Right forelimb (tissue), 1 donor: ENCODE measurements at regions not wholly inside any gene's neighbourhood (a gene's known extent, or its start where the extent isn't known, plus 50 kb on each side); places are given as distances from the start of the nearest gene placed in this dataset.

ENCODE experiments used
- DNase-seq: peaks from one replicate; pipeline ENCODE4 v3.0.0-alpha.2; 2018

DNA sequence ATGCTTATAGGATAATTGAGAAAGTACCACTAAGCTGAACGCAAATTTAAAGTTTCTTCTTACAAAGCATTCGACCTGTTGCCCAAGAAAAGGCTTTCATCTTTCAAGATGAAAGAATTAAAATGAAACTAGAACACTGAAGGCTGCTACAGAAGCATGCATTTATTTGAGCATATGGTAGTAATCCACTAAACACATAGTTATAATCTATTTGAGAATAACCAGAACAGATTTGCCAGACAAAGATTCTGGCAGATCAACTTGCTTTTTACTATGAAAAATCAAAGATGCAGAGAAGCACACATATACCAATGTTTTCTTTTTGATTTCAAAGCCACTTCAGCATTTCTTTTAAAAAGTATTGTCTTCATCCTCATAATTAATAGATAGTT is 412.2 kb downstream of the UTRN start:
- no peak for DNase-seq

DNA sequence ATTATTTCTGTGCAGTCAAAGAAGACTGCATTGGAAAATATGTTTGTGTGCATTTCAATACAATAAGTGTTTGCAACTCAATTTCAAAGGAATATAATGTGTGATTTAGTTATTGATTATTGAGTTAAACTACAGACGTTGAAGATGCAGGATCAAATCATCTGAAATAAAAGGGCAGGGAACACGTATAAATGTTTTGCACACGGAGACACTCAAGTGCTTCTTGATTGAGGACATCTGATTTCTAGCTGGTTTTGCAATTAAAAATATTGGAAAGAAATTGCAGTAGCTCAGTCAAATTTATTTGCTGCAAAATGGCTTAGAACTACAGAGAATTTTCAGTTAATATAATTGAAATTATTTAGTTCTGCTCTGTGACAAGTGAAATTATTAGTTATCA is 412.7 kb downstream of the UTRN start:
- no peak for DNase-seq

- DNase-seq: no peak
Measured at GRCh38 chr6:144702781-144703180, 417.6 kb downstream of the UTRN start.

- DNase-seq: no peak
Measured at GRCh38 chr6:144710207-144710606, 425.1 kb downstream of the UTRN start.

DNA sequence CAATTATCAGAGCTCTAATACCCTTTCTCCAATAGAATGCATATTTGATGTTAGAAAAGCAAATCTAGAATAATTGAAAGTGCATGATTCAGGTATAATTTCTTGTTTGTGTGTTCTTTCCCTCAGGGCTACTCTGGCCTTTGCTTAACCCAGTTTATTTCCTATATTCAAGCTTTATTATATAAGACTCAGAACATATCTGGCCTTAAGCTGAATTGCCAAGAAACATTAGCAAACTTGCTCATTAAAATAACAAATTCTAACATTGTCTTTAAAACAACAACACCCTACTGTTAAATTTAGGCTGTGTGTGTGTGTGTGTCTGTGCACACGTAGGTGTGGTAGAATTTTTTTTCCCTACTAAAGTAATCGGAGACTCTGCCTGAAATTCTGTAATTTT is 426.5 kb downstream of the UTRN start:
- no peak for DNase-seq

GRCh38 chr6:144712541-144712940 is 427.4 kb downstream of the UTRN start:
- DNase-seq: no peak

DNA sequence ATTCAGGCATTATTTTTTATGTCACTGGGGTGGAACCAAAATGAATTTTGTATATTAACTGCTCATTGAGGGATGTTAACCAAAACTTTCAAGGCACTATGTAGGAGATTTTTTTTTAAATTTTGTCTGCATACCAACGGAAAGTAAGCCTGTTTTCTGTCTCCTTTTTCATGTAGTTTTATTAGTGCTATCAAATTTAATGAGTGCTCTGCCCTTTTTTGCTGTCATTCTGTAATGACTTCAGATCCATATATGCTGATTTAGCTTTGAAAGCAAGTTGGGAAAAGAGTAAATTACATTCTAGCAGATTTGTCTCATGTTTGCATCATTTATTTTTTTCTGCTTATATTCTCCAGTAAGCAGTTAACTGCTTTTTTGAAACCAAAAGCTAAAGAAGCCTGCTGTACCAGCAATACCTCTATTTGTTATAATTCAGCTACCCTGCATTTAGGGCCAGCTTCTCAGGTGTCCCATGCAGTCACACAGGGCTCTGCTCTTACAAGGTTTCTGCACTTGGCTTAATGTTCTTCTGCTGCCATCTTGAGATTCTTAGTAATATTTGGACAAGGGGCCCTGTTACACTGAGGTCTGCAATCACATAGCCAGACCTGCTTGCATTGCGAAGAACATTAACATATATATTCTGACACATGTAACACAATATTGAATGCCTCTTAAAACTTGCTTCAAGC is 429.0 kb downstream of the UTRN start:
- no peak for DNase-seq

DNA sequence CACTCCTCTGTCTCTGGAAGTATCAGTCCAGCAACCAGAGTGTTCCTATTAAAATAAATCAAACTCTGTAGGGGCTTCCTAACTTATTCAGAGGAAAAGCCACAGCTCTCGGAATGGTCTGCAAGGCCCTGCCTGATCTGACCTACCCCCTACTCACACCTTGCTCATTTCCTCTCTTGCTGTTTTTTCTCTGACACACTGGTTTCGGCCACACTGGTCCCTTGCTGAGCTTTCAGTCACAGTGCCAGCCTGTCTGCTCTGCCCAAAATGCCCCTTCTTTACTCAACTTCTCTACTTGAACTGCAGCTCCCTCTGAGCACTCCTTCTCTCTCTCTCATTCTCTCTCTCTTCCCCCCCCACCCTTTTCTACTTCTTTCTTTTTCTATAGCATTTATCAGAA is 430.2 kb downstream of the UTRN start:
- DNase-seq: no peak

- no peak for DNase-seq
Measured at GRCh38 chr6:144718431-144718830, 433.3 kb downstream of the UTRN start.

GRCh38 chr6:144721232-144721631 is 436.1 kb downstream of the UTRN start:
- no peak for DNase-seq

GRCh38 chr6:144722154-144722737 is 437.1 kb downstream of the UTRN start:
- DNase-seq: no peak

GRCh38 chr6:144722925-144723324 is 437.8 kb downstream of the UTRN start:
- no peak for DNase-seq

- DNase-seq: no peak
Measured at GRCh38 chr6:144723431-144723830, 438.3 kb downstream of the UTRN start.

GRCh38 chr6:144724818-144725217 is 439.7 kb downstream of the UTRN start:
- DNase-seq: no peak

DNA sequence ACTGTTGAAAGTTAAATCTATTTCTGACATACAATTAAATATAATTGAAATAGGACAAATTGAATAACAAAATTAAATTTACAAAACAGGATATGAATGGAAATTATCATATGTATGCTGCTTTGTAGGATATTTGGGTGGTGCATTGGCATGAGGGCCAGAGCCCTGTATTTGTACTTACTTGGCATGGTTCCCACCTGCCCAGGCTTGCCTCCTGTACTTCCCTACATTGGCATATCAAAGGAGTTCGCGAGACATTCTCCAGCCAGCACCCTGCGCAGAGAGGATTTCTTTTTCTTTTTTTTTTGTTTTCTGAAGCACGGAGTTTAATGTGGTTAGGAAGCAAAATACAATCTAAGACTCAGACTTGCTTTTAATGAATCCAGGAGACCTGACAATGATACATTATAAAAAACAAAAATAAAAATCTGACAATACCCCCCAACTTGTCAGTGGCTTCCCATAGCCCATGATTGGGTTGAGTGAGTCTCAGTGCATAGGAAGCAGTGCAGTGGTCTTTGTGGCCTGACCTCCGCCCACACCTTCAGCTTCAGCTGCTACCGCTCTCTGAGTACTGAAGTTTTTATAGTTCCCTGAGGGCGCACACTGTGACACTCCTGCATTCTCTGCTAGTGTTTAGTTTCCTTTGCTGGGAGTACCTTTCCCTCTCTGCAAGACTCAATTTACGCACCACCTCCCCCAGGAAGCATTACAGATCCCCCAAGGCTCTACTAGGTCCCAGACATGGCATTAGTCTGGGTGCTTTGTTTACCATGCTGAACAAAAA is 440.8 kb downstream of the UTRN start:
- DNase-seq: no peak

- no peak for DNase-seq
Measured at GRCh38 chr6:144728804-144729203, 443.7 kb downstream of the UTRN start.

- no peak for DNase-seq
Measured at GRCh38 chr6:144729502-144729901, 444.4 kb downstream of the UTRN start.

DNA sequence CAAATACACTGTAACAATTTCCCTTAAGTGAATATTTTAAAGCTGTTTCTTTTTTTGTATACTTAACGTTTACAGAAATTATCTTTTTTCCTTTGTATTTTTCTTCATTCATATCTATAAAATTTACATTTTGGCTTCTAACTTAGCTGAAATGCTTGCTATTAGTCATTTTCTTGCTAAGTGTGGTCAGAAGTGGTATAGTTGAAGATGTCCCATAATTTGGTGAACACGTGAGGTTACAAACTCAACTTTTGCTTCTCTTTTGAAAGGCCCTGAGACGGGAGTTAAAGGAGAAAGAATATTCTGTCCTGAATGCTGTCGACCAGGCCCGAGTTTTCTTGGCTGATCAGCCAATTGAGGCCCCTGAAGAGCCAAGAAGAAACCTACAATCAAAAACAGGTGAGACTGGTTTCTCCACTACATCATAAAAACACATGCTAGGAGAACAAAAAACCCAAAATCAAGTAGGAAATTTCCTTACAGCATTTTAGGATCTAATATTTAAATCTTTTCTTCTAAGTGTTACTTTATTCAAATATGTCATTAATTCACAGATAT is 445.0 kb downstream of the UTRN start:
- DNase-seq: no peak

DNA sequence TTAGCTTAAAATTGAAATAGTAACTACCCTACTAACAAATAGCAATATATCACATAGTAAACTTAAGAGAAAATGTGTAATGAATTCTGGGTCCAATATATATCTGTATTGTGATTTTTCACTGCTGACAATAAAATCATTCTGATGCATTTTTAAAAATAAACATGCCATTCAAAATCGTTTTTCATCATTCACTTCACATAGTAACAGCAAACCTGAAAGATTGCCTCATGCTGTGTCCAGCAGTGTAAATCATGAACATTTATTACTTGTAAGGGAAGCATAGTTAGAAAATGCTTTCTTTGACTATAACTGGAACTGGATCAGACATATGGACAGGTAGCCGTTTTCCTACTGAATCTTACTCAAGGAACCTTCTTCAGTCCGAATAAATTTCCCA is 446.1 kb downstream of the UTRN start:
- DNase-seq: no peak

GRCh38 chr6:144736763-144737162 is 451.6 kb downstream of the UTRN start:
- DNase-seq: no peak

DNA sequence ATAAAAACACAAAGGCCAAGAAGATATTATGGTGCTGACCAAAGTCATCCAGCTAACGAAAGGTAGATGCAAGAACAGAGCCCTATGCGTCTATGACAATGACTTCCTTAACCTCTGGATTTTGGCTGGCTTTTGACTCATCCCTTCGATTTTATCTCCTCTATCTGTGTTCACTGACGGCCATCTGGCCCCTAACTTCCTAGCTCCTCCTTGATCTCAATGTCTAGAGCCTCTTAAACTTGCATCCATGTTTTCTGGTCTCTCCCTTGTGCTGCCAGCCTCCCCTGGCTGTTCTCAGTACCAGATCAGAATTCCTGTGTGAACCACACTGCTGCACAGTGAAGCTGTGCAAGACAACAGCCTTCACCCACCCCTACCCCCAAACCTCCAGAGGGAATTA is 452.9 kb downstream of the UTRN start:
- no peak for DNase-seq

- DNase-seq: no peak
Measured at GRCh38 chr6:144739873-144740272, 454.7 kb downstream of the UTRN start.

- DNase-seq: no peak
Measured at GRCh38 chr6:144741659-144742058, 456.5 kb downstream of the UTRN start.

DNA sequence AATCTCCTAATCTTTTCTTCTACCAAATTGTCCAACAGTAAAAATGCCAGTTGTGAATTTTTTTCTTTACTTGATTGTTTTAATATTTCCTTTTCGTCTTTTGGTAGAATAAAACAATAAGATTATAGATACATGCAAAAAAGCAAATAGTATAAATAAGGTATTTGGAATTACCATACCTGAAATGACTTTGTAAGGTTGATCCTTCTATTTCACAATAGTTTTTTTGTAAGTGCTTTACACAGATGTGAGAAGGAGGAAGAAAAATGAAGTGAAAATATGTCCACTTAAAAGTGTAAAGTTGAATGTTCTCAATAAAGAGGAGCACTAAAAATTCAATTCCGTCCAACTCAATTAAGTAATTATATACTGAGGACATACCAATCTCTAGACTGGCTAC is 457.6 kb downstream of the UTRN start:
- no peak for DNase-seq
